Keratinocyte (primary cell): ENCODE measurements at regions not wholly inside any gene's neighbourhood (a gene's known extent, or its start where the extent isn't known, plus 50 kb on each side); places are given as distances from the start of the nearest gene placed in this dataset.

Experiments
- CTCF ChIP-seq, 3 experiments: IDR thresholded peaks in 1 of 3; conservative IDR thresholded peaks in 1 of 3; optimal IDR thresholded peaks in 1 of 3; 2 replicates in 2 of 3; 3 replicates in 1 of 3; pipeline versions ENCODE3 to v1.5.1; 2011; ENCODE audit warnings: low read length in 3 of 3, mild to moderate bottlenecking in 3 of 3, moderate library complexity in 2 of 3, control low read depth in 1 of 3, inconsistent platforms in 1 of 3; ENCODE audit not compliant: insufficient read depth in 2 of 3; ENCODE audit errors: extremely low read depth in 1 of 3
- EZH2 ChIP-seq: IDR thresholded peaks from one replicate; pipeline ENCODE4 v1.6.1; 2012; ENCODE audit warnings: inconsistent platforms, mild to moderate bottlenecking, low read length, moderate library complexity

GRCh38 chr6:97701801-97702200, 418.8 kb upstream of the MMS22L start:
- TF ChIP-seq CTCF (optimal IDR thresholded peaks at IDR 0.05 in 1 of 3, IDR thresholded peaks at IDR 0.05 in 1 of 3, conservative IDR thresholded peaks at IDR 0.05 in 1 of 3; ENCODE audit: extremely low read depth in 1 of 3, insufficient read depth in 2 of 3, low read length in 3 of 3) = no peak
- no peak for TF ChIP-seq EZH2
